ACC112 (cell line): ENCODE measurements at regions not wholly inside any gene's neighbourhood (a gene's known extent, or its start where the extent isn't known, plus 50 kb on each side); places are given as distances from the start of the nearest gene placed in this dataset.

Source experiments
- H2AFZ ChIP-seq: fragments of 200-600 bp; sonication (generic); one replicate; pipeline ENCODE4 v1.6.0; 2017; ENCODE audit warnings: antibody characterized with exemption, low read length; ENCODE audit not compliant: unreplicated experiment
- H3K27ac ChIP-seq: fragments of 200-600 bp; sonication (generic); 2 replicates; pipeline ENCODE4 v1.5.1; 2014; ENCODE audit warnings: low read depth, mild to moderate bottlenecking, antibody characterized with exemption, low read length, moderate library complexity
- H3K27me3 ChIP-seq: fragments of 200-600 bp; sonication (generic); 2 replicates; pipeline ENCODE4 v1.6.1; 2014; ENCODE audit warnings: mild to moderate bottlenecking, antibody characterized with exemption, low read length, moderate library complexity, mixed read lengths; ENCODE audit not compliant: insufficient read depth
- H3K36me3 ChIP-seq: fragments of 200-600 bp; sonication (generic); 2 replicates; pipeline ENCODE4 v1.6.1; 2016; ENCODE audit warnings: mild to moderate bottlenecking, antibody characterized with exemption, low read length, moderate library complexity, mixed read lengths; ENCODE audit not compliant: insufficient read depth
- H3K4me1 ChIP-seq: fragments of 200-600 bp; sonication (generic); one replicate; pipeline ENCODE4 v1.6.1; 2016; ENCODE audit warnings: low read length, mixed read lengths; ENCODE audit not compliant: insufficient read depth, unreplicated experiment, control insufficient read depth
- H3K4me3 ChIP-seq: fragments of 200-600 bp; sonication (generic); 2 replicates; pipeline ENCODE4 v1.5.1; 2014; ENCODE audit warnings: mild to moderate bottlenecking, low read depth, low read length
- H3K79me2 ChIP-seq: fragments of 200-600 bp; sonication (generic); one replicate; pipeline ENCODE4 v1.6.0; 2016; ENCODE audit warnings: low read length; ENCODE audit not compliant: control insufficient read depth, unreplicated experiment, insufficient read depth

DNA sequence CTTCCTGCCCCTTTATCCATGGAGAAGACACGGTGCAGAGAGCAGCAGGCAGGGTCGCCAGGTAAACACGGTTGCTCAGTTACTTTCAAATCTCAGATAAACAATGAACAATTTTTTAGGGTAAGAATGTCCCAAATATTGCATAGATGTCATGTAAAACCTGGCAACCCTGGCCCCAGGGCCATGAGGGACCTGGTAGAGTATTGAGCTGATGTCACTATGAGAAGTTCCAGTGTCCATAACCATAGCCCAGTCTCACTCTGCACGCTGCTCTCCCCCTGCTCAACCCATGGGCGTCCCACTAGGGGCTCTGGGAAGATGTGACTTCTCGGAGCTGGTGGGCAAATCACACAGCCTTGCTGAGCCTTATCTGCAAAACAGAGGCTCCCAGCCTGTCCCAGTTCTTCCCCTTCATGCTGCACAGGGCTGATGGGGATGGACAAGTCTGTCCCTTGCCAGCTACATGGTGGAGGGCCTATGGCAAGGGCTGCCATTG lies 71.3 kb upstream of the TOP1 start:
- no peaks in the 10 kb centered on the region for H3K79me2 ChIP-seq
- H3K27me3 ChIP-seq = no peaks in the 10 kb centered on the region
- no peak overlapping the region for H3K27ac ChIP-seq
- no peak overlapping the region for H3K4me3 ChIP-seq
- no peaks in the 10 kb centered on the region for H3K36me3 ChIP-seq
- H2AFZ ChIP-seq = no peak overlapping the region
- H3K4me1 ChIP-seq = peaks cover 10% of the 10 kb centered on the region

DNA sequence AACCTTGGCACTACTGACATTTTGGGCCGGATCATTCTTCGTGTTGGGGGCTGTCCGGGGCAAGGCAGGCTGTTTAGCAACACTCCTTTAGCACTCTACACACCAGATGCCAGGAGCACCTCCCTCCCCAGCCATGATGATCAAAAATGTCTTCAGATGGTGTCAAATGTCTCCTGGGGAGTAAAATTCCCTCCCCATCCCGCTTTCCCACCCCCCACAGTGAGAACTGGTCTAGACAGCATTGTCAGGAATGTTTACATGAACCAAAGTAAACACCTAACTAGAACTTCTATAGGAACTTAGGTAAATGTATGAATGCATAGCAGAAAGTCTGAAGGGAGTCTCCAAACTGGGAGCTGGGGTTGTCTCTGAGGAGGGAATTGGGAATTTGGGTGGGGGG lies 70.0 kb upstream of the TOP1 start:
- Histone ChIP-seq H3K27me3 (no peaks in the 10 kb centered on the region), H3K27ac (no peak overlapping the region), H3K4me3 (no peak overlapping the region), H3K4me1 (peaks cover 10% of the 10 kb centered on the region), H3K79me2 (no peaks in the 10 kb centered on the region), H2AFZ (no peak overlapping the region), H3K36me3 (no peaks in the 10 kb centered on the region)

GRCh38 chr20:40959325-40960092 lies 69.1 kb upstream of the TOP1 start:
- Histone ChIP-seq H2AFZ (no peak overlapping the region), H3K27ac (no peak overlapping the region), H3K36me3 (no peaks in the 10 kb centered on the region), H3K4me3 (no peak overlapping the region), H3K27me3 (no peaks in the 10 kb centered on the region), H3K4me1 (peaks cover 10% of the 10 kb centered on the region), H3K79me2 (no peaks in the 10 kb centered on the region)

- peaks cover 10% of the 10 kb centered on the region for H3K4me1 ChIP-seq
- no peak overlapping the region for H2AFZ ChIP-seq
- no peaks in the 10 kb centered on the region for H3K79me2 ChIP-seq
- no peak overlapping the region for H3K4me3 ChIP-seq
- H3K27me3 ChIP-seq = no peaks in the 10 kb centered on the region
- no peaks in the 10 kb centered on the region for H3K36me3 ChIP-seq
- H3K27ac ChIP-seq = no peak overlapping the region
Measured at GRCh38 chr20:40960101-40960500, 68.5 kb upstream of the TOP1 start.

- Histone ChIP-seq H3K27me3 (no peaks in the 10 kb centered on the region), H3K79me2 (no peaks in the 10 kb centered on the region), H3K4me1 (peaks cover 10% of the 10 kb centered on the region), H3K27ac (no peak overlapping the region), H2AFZ (no peak overlapping the region), H3K4me3 (no peak overlapping the region), H3K36me3 (no peaks in the 10 kb centered on the region)
Measured at GRCh38 chr20:40960521-40960956, 68.1 kb upstream of the TOP1 start.

- Histone ChIP-seq H3K4me1 (peaks cover 10% of the 10 kb centered on the region), H3K27ac (no peak overlapping the region), H2AFZ (no peak overlapping the region), H3K4me3 (no peak overlapping the region), H3K27me3 (no peaks in the 10 kb centered on the region), H3K36me3 (no peaks in the 10 kb centered on the region), H3K79me2 (no peaks in the 10 kb centered on the region)
Measured at GRCh38 chr20:40961176-40961575, 67.4 kb upstream of the TOP1 start.

DNA sequence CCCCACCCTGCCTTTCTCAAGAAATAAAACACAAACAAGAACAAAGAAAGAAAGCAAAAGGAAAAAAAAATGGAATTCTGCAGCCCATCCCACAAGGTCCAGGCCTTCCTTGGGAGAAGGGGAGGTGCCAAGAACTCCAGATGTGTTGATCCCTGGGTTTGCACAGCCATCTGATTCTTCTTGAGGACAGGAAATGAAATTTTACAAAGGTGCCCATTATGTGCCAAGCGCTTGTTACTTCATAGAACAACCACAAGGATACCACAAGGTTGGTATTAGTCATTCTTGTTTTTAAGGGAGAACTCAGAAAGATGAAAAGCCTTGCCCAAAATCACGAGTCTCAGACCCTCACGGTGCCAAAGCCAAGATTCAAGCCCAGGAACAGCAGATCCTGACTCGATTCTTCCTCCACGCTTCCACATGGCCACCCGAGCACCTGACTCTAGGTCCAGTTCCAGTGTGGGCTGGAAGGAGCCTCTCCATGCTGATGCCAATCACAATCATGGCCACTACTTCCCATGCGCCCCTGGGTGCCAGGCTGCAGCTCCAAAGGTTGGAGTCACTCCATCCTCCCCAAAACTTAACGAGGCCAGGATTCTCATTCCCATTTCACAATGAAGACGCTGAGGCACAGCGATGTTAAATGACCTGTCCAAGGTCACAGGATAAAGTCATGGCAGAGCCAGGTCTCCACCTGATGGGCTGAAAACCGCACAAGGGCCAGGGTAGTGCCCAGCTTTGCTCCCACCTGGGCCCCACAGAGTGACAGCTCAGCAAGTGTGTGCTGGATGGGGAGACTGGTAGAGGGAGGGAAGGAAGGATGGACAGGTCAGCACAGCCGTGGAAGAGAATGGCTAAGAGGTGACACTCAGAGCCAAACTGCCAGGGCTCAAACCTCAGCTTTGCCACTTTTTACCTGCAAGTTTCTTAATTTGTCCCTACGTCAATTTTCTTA lies 66.7 kb upstream of the TOP1 start:
- Histone ChIP-seq H3K4me1 (peaks cover 10% of the 10 kb centered on the region), H3K27ac (no peak overlapping the region), H3K4me3 (no peak overlapping the region), H3K27me3 (no peaks in the 10 kb centered on the region), H3K79me2 (no peaks in the 10 kb centered on the region), H2AFZ (no peak overlapping the region), H3K36me3 (no peaks in the 10 kb centered on the region)

DNA sequence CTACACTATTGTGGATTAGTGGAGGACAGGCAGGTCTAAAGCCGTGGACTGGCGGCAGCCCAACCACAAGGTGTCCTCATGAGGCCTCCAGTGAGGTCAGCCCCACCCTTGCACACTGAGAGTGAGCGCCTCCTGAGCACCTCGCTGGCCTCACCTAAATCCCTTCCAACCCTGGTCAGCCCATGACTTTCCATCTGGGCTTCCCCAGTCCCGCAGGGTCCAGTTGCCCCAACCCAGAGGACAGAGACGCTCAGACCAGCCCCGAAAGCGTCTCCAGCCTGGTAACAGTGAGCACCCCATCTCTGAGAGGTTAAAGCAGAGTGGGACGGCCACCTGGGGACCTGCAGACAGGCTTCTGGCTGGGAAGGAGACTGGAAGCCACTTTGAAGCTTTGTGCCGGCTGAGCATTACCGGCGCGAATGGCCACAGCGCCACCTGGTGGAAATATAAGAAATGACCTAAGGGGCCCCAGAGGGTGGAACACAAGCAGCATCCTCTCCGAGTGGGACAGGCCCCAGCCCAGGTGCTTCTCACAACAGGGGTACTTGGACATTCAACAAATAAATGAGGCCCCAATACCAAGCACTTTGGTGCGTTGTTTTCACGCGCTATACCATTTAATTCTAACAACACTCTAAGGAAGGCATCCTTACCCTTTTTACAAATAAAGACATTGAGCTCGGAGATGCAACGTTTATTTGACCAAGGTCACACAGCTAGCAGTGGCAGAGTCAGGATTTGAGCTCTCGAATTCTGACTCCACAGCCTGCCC lies 65.7 kb upstream of the TOP1 start:
- Histone ChIP-seq H3K4me3 (no peak overlapping the region), H2AFZ (no peak overlapping the region), H3K36me3 (no peaks in the 10 kb centered on the region), H3K27me3 (no peaks in the 10 kb centered on the region), H3K79me2 (no peaks in the 10 kb centered on the region), H3K4me1 (peaks cover 10% of the 10 kb centered on the region), H3K27ac (no peak overlapping the region)

- H3K4me1 ChIP-seq = peaks cover 10% of the 10 kb centered on the region
- no peak overlapping the region for H2AFZ ChIP-seq
- H3K27me3 ChIP-seq = no peaks in the 10 kb centered on the region
- no peak overlapping the region for H3K27ac ChIP-seq
- H3K36me3 ChIP-seq = no peaks in the 10 kb centered on the region
- no peaks in the 10 kb centered on the region for H3K79me2 ChIP-seq
- no peak overlapping the region for H3K4me3 ChIP-seq
Measured at GRCh38 chr20:40963505-40963845, 65.1 kb upstream of the TOP1 start.

- no peak overlapping the region for H2AFZ ChIP-seq
- no peak overlapping the region for H3K4me3 ChIP-seq
- H3K27ac ChIP-seq = no peak overlapping the region
- H3K36me3 ChIP-seq = no peaks in the 10 kb centered on the region
- H3K27me3 ChIP-seq = no peaks in the 10 kb centered on the region
- no peaks in the 10 kb centered on the region for H3K79me2 ChIP-seq
- H3K4me1 ChIP-seq = peaks cover 12% of the 10 kb centered on the region
Measured at GRCh38 chr20:40965671-40966070, 63.0 kb upstream of the TOP1 start.
